NCI-H1417 treated with DMSO at 0.1 percent for 48 hours (cell line): ENCODE measurements at regions not wholly inside any gene's neighbourhood (a gene's known extent, or its start where the extent isn't known, plus 50 kb on each side); places are given as distances from the start of the nearest gene placed in this dataset.

Source experiments
- DNase-seq: peaks from one replicate; lab custom pipeline; 2025; lab: John Stamatoyannopoulos, UW

DNA sequence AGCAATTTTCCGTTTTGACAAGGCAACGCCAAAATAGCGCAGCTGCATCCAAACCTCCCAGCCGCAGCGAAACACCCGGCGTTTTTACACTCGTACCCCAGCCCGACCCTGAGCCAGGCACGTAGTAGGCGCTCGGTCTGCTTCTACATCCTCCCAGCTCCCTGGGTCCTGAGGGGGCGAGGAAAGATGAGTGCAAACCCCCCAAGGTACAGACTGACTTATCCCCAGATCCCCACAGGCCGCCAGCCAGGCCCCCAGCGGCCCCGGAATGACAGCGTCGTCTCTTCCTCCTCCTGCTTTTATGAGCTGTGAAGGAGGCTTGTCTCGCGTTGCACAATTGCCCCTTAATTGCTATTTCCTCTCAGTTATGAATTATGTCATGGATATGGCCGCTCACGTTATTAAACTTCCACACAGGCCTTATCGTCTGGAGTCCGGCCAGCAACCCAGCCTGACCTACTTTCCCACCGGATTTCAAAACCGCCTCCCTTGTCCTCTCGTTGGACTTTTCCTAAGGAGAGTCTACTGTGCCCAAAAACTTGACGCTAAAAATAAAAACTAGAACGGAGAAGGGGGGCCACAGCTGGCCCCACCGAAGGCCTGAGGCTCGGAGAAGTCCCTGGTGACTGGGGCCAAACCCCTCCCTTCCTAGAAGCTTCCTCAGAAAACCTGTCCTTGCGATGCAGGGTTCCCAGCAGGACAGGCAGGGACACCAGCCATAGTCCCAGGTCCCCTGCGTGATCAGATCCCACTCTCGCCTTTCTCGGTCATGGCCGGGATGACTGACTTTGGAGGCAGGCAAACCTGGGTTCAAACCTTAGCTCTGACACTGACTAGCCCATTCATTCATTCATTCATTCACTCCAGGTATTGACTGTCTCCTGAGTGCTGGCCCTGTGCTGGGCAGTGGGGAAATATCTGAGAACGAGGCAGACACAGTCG is 130.9 kb upstream of the PTPN1 start:
- peak; percentile 48 for DNase-seq

DNA sequence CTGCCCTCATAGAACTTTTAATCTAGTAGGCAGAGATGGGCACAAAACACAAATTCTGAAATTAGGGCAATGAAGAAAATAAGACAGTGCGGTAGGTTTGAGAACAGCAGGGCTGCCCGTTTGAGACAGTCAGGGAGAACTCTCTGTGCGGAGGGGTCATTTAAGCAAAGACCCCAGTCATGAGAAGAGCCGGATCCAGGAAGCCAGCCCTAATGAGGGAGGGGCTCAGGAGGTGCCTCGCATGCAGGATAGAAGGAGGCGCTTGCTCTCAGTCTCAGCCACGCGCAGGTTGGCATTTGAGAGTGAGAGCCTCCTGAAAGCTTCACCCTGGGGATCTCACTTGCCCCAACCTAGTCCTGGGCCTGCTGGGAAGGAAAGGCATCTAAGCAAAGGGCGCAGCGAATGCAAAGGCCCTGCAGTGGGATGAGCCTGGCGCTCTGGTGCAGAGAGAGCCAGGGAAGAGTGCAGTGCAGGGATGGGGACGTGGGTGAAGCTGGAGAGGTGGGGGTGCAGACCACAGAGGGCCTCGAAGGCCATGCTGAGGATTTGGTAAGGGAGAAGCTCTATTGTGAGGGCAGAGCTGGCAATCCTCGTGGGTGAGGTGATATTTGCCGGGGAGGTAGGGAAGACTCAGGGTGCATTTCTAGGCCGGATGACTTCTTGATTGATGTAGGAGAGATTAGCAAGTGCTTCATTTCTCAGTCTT is 130.0 kb upstream of the PTPN1 start:
- DNase-seq: no peak

DNA sequence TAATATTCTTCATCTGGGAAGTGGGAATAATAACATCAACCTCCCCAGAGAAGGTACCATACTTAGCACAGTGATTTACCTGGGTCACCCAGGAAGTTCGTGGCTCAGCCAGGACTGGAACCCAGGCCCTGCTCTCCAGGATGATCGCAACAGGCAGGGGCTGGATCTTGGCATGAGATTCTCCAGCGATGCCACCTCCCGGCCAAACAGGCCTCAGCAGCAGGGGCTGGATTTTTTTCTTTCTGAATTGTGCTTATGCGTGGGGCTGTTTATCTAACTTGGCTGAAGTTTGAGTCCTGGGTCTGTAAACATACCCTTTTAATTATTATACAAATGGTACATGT is 129.5 kb upstream of the PTPN1 start:
- DNase-seq: no peak

DNA sequence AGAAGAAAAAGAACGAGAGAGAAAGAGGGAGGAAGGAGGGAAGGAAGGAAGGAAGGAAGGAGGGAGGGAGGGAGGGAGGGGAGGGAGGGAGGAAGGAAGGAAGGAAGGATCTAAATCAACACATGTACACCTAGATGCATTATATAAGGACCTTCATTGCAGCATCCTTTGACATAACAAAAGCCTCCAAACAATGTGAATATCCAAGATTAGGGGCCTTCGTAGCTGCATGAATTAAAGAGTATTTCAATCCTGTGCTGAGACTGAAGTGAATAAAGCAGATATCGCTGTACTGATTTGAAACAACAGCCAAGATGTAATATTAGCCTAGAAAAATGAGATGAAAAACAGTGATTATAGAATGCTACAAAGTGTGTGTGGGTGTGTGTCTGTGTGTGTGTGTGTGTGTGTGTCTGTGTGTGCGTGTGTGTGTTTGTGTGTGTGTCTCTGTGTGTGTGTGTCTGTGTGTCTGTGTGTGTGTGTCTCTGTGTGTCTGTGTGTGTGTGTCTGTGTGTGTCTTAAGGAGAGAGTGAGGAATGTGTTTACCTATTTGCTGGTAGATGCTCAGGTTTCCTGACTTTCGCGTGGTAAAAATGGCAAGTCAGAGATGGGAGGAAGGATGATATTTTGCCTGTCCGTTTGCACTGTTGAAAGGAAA is 129.0 kb upstream of the PTPN1 start:
- no peak for DNase-seq

DNA sequence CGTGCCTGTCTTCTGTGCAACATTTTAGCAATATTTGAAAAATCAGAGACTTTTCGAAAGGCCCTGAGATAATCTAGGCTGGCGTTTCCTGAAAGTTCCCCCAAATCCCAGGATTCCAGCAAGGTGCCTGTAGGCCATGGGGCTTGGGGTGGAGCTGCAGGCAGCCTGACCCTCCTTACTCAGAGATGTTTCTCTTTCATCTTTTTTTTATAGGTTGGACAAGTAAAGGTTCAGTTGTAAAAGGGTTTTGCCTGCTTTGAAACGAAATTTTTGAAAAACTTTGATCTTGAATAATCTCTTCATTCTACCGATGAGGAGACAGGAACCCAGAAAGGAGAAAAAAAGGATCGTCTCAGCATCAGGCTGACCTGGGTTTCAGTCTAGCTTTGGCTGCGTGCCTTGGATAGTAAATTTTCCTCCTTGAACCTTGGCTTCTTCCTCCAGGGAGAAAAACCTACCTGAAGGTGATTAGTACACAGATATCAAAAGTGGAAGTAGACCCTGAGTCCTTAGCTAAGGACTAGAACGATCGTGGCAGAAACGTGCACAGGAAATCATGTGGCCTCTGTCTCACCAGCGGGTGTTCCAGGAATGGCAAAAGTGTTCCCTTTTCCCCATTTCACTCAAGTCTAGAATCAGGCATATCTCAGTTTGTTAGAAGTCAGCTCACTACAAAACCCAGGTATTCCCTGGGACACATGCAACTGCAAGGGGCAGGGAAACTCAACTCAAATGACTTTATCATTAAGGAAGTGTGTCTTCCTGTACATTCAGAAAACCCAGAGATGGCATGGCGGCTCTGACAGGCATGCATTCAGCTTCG is 128.2 kb upstream of the PTPN1 start:
- no peak for DNase-seq

DNA sequence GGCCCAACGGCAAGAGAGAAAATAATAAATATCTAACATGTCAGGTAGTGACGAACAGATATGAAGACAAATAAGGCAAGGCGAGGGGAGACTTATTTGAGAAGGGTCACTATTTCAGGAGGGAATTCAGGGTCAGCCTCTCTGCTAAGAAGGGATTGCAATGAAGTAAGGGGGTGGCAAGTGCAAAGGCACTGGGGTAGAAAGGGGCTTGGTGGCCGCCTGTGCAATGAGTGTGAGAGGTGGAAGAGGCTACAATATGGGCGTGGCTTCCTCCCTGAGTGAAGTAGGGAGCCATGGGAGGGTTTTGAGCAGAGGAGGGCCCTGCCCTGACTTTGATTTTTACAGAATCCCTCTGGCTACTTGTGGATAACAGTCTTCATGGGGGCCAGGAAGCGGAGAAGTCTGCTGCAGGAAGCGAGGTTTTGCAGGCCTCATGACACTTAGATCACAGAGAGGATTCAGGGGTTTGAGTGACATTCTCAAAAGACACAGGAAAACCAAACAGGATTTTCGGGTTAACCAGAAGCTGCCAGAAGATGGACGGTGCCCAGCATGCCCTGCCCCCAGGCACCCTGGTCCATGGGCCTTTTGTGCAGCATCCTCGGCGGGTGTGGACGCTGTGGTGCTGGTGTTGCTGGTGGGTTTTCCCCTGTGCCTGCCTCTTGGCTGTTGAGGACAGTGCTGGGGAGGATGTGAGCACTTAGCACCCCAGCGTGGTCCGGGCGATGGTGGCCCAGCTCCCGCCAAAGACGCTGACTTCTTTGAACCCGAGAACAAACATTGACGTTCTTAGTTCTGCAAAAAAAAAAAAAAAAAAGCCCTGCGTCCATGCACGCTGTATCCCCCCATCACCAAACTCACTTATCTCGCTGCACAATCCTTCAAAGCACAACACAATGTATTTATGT is 124.2 kb upstream of the PTPN1 start:
- DNase-seq: no peak

DNA sequence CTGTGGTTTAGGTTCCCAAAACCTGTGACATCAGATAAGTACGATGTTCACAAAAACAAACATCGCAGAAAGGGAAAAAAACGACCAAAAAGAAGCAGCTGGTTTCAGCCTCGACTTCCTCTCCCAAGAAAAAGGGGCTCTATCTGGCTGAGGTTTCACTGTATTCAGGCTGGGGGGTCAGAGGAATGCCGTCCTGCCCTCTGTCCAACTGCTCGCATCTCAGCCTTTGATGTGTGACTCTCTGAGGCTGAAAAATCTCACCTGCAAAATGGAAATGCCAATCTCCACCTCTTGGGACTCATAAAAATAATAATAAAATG is 123.6 kb upstream of the PTPN1 start:
- DNase-seq: no peak

DNA sequence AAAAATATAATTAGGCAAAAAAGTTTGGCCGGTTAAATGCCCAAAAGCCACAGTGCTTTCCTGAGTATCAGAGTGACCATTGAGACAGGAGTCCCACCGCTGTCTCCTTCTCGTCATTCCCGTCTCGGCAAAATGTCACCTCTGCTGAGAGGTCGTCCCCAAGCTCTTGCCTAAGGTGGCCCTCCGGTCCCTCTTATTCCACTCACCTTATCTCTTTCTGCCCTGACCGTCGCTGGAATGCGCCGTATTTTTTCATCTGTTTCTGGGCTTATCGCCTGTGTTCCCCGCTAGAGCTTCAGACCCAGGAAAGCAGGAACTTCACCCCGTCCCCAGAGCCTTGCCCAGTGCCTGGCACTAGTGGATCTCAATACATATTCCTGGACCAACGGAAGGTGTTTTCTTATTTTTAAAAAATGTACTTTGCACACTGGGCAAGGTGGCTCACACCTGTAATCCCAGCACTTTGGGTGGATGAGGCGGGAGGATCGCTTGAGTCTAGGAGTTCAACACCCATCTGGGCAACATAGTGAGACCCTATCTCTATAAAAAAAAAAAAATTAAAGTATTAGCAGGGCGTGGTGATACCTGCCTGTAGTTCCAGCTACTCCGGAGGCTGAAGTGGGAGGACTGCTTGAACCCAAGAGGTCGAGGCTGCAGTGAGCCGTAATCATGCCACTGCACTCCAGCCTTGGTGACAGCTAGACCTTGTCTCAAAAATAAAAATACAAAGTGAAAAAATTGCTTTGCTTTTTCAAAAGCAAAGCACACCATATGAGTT is 122.8 kb upstream of the PTPN1 start:
- DNase-seq: no peak

DNA sequence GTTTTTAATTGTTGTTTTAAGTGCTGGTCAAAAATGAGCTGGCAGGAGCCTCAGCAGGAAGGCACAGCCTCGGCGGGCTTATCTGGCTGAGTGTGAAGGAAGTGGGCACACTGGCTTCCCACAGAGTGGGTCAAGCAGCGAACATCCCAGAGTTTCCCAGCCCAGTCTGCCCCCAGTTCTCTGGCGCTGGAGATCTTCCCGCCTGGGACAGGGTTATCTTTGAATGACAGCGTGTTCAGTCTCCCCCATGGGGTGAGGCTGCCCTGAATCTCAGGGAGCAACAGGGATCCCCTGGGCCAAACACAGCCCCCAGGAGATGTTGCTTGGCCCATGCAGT is 122.2 kb upstream of the PTPN1 start:
- no peak for DNase-seq

DNA sequence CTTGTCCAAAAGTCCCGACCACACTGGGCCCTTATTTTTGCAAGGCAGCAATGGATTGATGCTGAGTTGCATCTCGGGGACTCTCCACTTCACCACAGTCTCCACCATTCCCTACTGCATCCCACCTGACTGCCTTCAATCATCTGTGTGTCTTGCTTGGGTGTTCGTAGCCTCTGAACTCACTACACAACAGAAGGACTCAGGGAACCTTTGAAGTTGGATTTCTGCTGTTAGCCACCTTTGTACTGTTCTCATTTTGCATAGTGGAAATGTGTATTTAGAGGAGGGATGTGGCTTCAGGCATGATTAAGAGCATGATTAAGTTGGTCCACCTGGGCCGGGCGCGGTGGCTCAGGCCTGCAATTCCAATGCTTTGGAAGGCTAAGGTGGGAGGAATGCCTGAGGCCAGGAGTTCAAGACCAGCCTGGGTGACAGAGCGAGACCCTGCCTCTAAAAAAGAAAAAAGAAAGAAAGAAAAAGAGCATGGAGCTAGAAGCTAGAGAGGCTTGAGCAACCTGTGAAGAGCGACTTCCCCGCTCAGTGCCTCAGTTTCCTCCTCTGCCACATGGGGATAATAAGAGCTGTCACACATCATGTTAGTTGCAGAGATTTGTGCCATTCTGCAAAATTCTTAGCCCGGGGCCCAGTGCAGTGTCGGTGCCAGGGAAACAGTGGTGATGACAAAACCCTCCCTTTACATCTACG is 121.3 kb upstream of the PTPN1 start:
- no peak for DNase-seq

DNA sequence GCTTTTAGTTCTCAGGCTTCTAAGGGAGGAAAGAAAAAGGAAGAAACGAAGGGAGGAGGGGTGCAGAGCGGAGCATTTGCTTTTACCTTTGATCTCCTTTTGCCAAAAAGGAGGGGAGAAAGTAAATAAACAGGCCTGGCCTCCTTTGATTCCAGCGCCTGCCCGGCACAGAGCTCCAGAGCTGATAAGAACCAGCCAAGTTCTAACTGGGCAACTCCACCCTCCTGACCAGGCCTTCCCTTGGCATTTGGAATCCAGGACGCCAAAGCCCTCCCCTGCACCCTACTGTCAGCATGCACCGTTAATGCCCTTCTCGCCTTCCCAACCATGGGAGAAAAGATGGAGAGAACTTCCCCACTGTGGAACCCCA is 120.8 kb upstream of the PTPN1 start:
- DNase-seq: no peak

DNA sequence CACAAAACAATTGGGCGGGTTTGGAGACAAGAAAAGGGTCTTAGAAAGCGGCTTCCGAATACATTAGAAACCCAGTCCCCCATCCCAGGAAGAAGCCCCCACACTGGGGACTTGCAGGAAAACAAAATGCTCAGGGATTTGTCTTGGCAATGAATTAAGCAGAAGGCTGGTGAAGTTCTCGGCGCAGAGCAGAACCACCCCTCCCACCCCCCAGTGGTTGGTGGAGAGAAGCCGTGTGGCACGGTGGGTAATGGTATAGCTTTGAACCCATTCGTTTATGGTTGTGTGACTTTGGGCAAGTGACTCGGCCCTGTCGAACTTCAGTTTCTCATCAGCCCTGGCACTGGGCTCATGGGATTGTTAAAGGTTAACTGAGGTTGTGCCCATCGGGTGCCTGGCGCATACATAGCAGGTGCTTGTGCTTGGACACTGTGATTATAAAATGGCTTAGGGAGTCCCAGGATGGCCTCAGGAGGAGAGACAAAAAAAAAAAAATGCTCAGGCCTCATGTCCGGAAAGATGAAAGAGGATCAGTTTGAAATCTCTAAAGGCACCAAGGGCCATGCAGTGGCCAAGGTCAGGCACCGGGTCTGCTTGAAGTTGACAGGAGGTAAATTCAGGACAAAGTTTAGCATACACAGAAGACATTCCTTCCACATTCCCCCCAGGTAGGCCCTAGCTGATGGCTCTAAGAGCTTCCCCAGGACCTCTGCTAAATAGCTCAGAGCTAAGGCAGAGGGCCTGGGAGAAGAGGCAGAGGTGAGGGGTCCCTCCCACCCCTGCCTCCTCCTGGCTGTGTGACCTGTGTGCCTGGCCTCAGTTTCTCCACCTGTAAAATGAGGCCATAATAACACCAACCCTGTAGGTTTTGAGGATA is 120.1 kb upstream of the PTPN1 start:
- no peak for DNase-seq

DNA sequence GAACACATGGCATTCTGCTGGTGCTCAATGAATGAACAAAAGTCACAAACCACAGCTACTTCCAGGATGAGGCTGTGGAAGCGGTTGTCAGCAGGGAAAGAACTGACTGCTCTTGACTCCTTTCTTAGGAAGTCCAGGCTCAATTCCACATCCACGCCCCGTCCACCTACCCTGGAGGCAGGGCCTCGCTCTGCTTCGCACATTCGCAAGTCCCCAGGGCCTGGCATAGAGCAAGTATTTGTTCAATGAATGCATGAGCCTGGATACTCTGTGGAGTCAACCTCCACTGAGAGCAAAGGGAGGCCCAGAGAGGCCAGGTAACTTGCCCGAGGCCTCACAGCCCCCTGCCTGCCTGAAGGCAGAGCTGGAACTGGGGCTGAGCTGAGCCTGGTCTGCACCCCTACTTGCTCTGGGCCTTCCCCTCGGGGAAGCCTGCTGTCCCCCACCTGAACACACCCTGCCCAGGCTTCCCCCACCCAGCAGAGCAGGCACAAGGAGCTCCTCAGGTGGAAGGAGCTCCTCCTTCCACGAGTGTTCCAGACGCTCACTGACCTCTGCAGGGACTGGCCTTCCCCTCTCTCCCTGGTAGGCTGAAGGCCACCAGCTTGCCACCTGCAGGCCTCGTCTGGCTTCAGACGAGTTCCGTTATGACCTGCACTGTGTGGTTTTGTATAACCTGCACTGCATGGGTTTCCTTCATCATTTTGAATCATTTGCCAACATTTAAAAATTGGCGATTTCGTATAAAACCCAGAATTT is 119.3 kb upstream of the PTPN1 start:
- DNase-seq: no peak

DNA sequence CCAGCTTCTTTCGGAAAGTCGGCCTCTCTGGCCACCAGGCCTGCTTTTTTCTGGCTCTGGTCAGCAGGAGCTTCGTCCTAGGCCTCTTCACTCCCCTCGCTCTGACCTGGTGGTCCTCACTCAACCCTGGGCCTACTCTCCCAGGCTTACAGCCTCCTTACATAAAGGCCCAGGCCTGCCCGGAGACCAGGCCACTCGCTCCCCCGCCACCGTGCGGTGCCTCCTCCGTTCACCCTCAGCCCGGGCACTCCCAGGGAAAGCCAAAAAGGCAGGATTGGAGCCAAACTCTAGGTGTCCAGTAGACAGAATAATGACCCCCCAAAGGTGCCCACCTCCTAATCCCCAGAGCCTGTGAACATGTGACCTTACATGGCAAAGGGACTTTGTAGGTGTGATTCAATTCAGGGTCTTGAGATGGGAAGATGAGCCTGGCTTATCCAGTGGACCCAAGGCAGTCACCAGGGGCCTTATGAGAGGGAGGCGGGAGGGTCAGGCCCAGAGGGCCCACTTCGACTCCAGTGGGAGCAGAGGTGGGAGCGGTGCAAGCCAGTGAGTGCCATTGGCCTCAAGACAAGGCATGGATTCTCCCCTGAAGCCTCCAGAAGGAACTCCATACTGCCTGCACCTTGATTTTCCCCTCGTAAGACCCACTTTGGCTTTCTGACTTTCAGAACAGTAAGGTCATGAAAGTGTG is 118.6 kb upstream of the PTPN1 start:
- no peak for DNase-seq

DNA sequence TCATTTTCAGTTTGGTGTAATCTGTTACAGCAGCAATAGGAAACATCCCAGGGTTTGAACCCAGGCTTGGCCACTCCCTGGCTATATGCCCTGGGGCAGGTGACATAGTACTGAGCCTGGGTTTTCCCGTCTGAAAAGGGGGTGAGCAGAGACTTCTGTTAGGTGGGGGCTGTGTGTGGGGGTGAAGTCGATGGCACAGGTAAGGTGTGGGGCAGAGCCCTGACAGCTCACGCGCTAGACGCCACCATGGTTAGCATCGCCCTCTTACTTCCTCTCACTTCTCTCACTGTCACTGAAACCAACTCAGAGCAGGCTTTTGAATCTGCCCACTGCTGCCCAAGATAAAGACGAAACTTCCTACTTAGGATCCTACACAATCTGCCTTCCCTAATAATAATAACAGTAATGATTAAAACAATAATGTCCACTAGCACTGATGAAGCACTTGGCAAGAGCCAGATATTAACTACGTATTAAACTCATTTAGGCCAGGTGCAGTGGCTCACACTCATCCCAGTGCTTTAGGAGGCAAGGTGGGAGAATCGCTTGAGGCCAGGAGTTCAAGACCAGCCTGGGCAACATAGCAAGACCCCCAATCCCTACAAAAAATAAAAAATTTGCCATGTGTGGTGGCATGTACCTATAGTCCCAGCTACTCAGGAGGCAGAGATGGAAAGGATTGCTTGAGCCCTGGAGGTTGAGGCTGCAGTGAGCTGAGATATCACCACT is 117.9 kb upstream of the PTPN1 start:
- DNase-seq: no peak

DNA sequence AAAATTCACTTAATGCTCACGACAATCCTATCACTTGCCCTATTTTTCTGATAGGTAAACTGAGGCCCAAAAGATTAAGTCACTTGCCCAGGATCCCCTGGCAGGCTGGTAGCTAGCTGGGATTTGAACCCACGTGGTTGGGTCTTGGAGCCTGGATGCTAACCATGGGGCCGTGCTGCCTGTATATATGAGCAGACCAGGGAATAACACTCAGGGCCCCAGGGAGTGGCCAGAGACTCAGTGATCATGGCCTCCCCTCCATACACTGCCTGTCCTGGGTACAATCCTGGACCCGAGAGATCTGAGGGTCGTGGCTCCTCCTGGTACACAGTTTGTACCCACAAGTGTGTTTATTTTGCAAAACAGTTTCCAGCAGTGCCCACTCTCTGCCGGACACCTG is 116.9 kb upstream of the PTPN1 start:
- no peak for DNase-seq

DNA sequence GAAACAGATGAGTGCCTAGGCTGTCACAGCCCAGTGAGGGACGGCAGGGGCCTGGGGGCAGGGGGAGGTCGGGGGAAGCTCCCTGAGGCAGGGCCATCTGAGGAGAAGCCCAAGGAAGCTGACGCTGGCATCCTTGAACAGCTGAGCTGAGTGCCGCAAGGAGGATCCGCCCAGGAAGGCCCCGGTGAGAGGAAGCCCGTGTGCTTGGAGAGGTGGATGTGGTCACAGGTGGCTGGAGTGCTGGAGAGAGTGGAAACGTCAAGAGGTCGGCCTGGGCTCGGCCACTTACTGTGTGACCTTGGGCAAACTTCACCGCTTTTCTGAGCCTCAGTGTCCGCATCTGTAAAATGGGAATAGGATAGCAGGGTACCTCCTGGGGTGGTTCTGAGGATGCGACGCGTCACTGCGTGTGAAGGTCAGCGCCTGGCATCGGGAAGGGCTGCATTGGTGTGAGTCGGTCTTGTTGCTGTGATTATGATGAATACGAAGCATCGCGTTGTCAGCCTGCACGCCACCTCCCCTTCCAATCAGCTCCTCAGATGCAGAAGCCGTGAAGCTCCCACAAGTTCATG is 116.1 kb upstream of the PTPN1 start:
- DNase-seq: no peak
